ENCODE measurements at regions not wholly inside any gene's neighbourhood (a gene's known extent, or its start where the extent isn't known, plus 50 kb on each side); places are given as distances from the start of the nearest gene placed in this dataset.

DNA sequence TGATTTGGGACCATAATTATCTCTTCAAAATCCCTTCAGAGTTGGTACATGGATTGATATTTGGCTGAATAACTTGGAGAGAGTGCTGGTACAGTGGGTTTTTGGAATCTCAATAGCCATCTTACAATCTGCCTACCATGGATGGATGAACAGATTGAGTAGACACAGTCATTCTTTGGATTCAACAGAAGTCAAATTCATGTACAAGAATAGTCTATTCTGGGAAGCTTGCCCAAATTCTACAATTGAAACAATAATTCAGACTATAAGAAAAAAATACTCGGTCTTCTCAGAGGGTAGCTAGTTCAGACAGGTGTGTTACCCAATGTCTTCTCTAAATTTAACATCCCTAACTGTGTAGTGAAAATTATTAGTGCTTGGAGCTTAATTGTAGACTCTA, 574.0 kb downstream of the LRRIQ3 start:
- H3K4me3 ChIP-seq, result no peak overlapping the region
- ATAC-seq (no peak), DNase-seq (no peak)
- no peaks in the 10 kb centered on the region for H3K4me1 ChIP-seq
- no peaks in the 10 kb centered on the region for H3K36me3 ChIP-seq
- no peak overlapping the region for H3K27ac ChIP-seq
- intact Hi-C loops (cut with DNase I), result no loop called here
- no peaks in the 10 kb centered on the region for H3K27me3 ChIP-seq
- TF ChIP-seq, protein P1, sequence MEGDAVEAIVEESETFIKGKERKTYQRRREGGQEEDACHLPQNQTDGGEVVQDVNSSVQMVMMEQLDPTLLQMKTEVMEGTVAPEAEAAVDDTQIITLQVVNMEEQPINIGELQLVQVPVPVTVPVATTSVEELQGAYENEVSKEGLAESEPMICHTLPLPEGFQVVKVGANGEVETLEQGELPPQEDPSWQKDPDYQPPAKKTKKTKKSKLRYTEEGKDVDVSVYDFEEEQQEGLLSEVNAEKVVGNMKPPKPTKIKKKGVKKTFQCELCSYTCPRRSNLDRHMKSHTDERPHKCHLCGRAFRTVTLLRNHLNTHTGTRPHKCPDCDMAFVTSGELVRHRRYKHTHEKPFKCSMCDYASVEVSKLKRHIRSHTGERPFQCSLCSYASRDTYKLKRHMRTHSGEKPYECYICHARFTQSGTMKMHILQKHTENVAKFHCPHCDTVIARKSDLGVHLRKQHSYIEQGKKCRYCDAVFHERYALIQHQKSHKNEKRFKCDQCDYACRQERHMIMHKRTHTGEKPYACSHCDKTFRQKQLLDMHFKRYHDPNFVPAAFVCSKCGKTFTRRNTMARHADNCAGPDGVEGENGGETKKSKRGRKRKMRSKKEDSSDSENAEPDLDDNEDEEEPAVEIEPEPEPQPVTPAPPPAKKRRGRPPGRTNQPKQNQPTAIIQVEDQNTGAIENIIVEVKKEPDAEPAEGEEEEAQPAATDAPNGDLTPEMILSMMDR (IDR thresholded peaks at IDR 0.05), result no peak
- H3K9me3 ChIP-seq, result no peaks in the 10 kb centered on the region

DNA sequence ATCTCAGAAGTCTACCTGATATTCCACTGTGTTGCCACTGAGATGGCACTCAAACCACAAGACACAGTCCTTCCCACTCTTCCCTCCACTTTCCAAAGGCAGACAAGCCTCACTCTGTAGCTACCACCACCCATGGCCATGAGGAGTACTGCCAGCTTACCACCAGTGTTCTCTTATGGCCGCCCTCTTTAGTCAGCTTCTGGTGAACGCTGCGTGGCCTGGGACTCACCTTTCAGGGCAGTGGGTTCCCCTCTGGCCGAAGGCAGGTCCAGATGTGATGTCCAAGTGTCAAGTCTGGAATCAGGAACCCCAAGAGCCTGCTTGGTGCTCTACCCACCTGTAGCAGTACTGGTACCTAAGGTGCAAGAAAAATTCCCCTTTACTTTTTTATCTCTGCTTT, 580.8 kb downstream of the LRRIQ3 start:
- H3K4me3 ChIP-seq, result no peak overlapping the region
- ATAC-seq (no peak), DNase-seq (no peak)
- no peaks in the 10 kb centered on the region for H3K27me3 ChIP-seq
- no peaks in the 10 kb centered on the region for H3K36me3 ChIP-seq
- intact Hi-C loops (cut with DNase I), result no loop called here
- H3K4me1 ChIP-seq, result no peaks in the 10 kb centered on the region
- no peaks in the 10 kb centered on the region for H3K9me3 ChIP-seq
- no peak overlapping the region for H3K27ac ChIP-seq
- TF ChIP-seq, protein P1 (IDR thresholded peaks at IDR 0.05), result no peak

DNA sequence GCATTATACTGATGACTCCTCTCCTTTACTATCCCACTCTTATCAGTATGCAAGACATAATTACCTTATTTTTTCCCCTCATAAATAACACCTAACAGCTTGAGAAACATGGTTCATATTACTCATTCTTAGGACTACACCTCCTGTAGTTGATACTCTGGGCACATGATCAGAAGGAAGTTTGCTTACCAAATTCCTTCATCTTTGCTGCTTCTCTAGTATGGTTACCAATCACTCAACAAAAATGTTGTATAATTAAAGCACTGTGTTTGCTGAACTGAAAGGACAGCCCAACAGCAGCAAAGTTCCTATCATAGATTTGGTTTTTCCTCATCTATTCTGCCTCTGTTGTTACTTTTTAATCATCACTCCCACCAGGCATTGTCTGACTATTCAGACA, 586.3 kb downstream of the LRRIQ3 start:
- no peaks in the 10 kb centered on the region for H3K9me3 ChIP-seq
- TF ChIP-seq, protein P1 (IDR thresholded peaks at IDR 0.05), result no peak
- DNase-seq (no peak), ATAC-seq (no peak)
- no peaks in the 10 kb centered on the region for H3K27me3 ChIP-seq
- no peak overlapping the region for H3K4me3 ChIP-seq
- H3K4me1 ChIP-seq, result no peaks in the 10 kb centered on the region
- H3K36me3 ChIP-seq, result no peaks in the 10 kb centered on the region
- intact Hi-C loops (cut with DNase I), result no loop called here
- H3K27ac ChIP-seq, result no peak overlapping the region

DNA sequence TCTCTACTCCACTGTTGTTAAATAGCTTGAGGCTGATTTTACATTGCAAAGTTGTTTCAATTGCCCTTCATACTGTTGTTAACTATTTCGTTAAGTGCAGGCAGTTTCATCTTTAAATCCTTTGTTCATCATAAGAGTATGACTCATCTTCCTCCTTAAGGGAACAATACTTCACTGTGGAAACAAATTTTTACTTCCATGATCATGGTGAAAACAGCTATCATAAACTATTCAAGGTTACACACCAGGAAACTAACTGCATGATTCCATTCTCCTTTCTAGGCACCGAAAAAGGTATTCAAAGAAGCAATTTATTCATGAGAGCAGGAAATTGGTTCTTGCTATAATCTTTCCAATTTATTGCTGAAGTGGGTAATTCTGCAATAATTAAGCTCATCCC, 593.2 kb downstream of the LRRIQ3 start:
- H3K27me3 ChIP-seq, result no peaks in the 10 kb centered on the region
- no peaks in the 10 kb centered on the region for H3K4me1 ChIP-seq
- TF ChIP-seq, protein P1 (IDR thresholded peaks at IDR 0.05), result no peak
- ATAC-seq (no peak), DNase-seq (no peak)
- H3K27ac ChIP-seq, result no peak overlapping the region
- no peaks in the 10 kb centered on the region for H3K9me3 ChIP-seq
- no peak overlapping the region for H3K4me3 ChIP-seq
- H3K36me3 ChIP-seq, result no peaks in the 10 kb centered on the region
- intact Hi-C loops (cut with DNase I), result no loop called here

DNA sequence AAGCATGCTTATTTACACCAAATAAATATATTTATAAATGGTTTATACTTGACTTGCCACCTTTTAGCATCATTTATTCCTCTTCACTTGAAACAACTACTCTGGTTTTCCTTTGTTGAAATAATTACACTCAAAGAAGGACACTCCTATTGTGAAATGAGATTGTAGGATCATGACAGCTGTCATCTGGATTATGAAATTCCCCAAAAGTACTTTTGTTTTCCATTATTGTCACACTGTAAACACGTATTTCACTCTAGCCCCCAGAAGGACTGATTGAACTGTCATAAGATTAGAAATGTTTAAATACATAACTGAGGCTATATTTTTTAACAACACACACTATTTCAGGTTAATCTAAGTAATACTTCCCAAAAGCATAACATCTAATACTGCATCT, 593.8 kb downstream of the LRRIQ3 start:
- no peaks in the 10 kb centered on the region for H3K27me3 ChIP-seq
- TF ChIP-seq, protein P1 (IDR thresholded peaks at IDR 0.05), result no peak
- DNase-seq, result no peak
- no peaks in the 10 kb centered on the region for H3K36me3 ChIP-seq
- H3K27ac ChIP-seq, result no peak overlapping the region
- H3K4me3 ChIP-seq, result no peak overlapping the region
- H3K9me3 ChIP-seq, result no peaks in the 10 kb centered on the region
- intact Hi-C loops (cut with DNase I), result no loop called here
- ATAC-seq, result no peak
- H3K4me1 ChIP-seq, result no peaks in the 10 kb centered on the region

DNA sequence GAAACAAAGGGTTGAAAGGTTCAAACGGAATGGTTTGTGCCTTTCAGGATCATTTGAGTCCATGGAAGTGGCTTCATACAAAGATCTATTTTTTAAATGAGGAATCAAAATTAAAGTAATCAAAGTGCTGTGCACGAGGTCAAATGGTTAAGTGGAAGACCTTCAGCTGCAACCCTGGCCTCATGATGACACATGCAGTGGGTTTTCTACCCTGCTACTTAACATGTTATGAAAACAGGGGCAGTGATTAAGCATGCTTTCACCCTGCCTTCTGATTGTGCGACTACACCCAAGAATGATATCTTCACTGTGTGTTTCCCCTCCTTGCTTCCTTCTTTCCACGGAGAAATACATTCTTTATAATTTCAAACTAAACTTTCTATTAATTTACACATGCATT, 604.2 kb downstream of the LRRIQ3 start:
- H3K9me3 ChIP-seq, result no peaks in the 10 kb centered on the region

More for the DNA sequence above, 604.2 kb downstream of the LRRIQ3 start:
- intact Hi-C loops (cut with DNase I), result no loop called here
- H3K4me1 ChIP-seq, result peaks cover 14% of the 10 kb centered on the region
- no peaks in the 10 kb centered on the region for H3K36me3 ChIP-seq
- ATAC-seq (peak; percentile 60), DNase-seq (no peak)
- H3K27me3 ChIP-seq, result no peaks in the 10 kb centered on the region
- no peak overlapping the region for H3K4me3 ChIP-seq
- H3K27ac ChIP-seq, result peak overlapping the region; percentile 53
- TF ChIP-seq, protein P1 (IDR thresholded peaks at IDR 0.05), result no peak
